TTC549 (cell line): ENCODE measurements at regions not wholly inside any gene's neighbourhood (a gene's known extent, or its start where the extent isn't known, plus 50 kb on each side); places are given as distances from the start of the nearest gene placed in this dataset.
"Not testable (repeated sequence)": the region's sequence is repeated elsewhere in the genome, so short reads cannot be mapped to it uniquely, and the experiment has no call there.

Experiments
- FAIRE-seq: peaks from 2 replicates; lab custom pipeline; 2012; peaks lifted over from hg19 to GRCh38; lab: Jason Lieb, UNC

GRCh38 chr4:147168200-147168599 is 222.5 kb upstream of the TTC29 start:
- not testable (repeated sequence) for FAIRE-seq

GRCh38 chr4:147173322-147173721 is 227.7 kb upstream of the TTC29 start:
- no peak for FAIRE-seq

GRCh38 chr4:147173797-147174432 is 228.3 kb upstream of the TTC29 start:
- no peak for FAIRE-seq

- no peak for FAIRE-seq
These were observed 228.9 kb upstream of the TTC29 start for GRCh38 chr4:147174591-147174990.

GRCh38 chr4:147175460-147176025 is 229.9 kb upstream of the TTC29 start:
- FAIRE-seq: no peak

GRCh38 chr4:147182041-147182440 is 236.4 kb upstream of the TTC29 start:
- no peak for FAIRE-seq

GRCh38 chr4:147192679-147193078 is 247.0 kb upstream of the TTC29 start:
- FAIRE-seq: no peak

- no peak for FAIRE-seq
These were observed 248.4 kb upstream of the TTC29 start for GRCh38 chr4:147194114-147194513.

GRCh38 chr4:147194604-147195003 is 248.9 kb upstream of the TTC29 start:
- FAIRE-seq: no peak

- no peak for FAIRE-seq
These were observed 249.7 kb upstream of the TTC29 start for GRCh38 chr4:147195386-147195785.

GRCh38 chr4:147198411-147199051 is 252.9 kb upstream of the TTC29 start:
- no peak for FAIRE-seq

- FAIRE-seq: no peak
These were observed 255.4 kb upstream of the TTC29 start for GRCh38 chr4:147201016-147201415.

GRCh38 chr4:147206807-147207206 is 261.1 kb upstream of the TTC29 start:
- no peak for FAIRE-seq

- FAIRE-seq: no peak
These were observed 262.2 kb upstream of the TTC29 start for GRCh38 chr4:147207911-147208310.

GRCh38 chr4:147217655-147218054 is 263.2 kb upstream of the EDNRA start:
- no peak for FAIRE-seq

GRCh38 chr4:147219145-147219544 is 261.8 kb upstream of the EDNRA start:
- FAIRE-seq: no peak

GRCh38 chr4:147220833-147221232 is 260.1 kb upstream of the EDNRA start:
- no peak for FAIRE-seq

- no peak for FAIRE-seq
These were observed 258.0 kb upstream of the EDNRA start for GRCh38 chr4:147222906-147223305.

GRCh38 chr4:147223576-147223975 is 257.3 kb upstream of the EDNRA start:
- FAIRE-seq: no peak

GRCh38 chr4:147236806-147237205 is 244.1 kb upstream of the EDNRA start:
- FAIRE-seq: no peak

GRCh38 chr4:147244786-147245185 is 236.1 kb upstream of the EDNRA start:
- FAIRE-seq: no peak

GRCh38 chr4:147246096-147246495 is 234.8 kb upstream of the EDNRA start:
- FAIRE-seq: no peak

GRCh38 chr4:147246528-147246927 is 234.4 kb upstream of the EDNRA start:
- not testable (repeated sequence) for FAIRE-seq

GRCh38 chr4:147247579-147247978 is 233.3 kb upstream of the EDNRA start:
- FAIRE-seq: no peak
